ENCODE measurements at regions not wholly inside any gene's neighbourhood (a gene's known extent, or its start where the extent isn't known, plus 50 kb on each side); places are given as distances from the start of the nearest gene placed in this dataset.
A peak's percentile ranks its signal among the peaks of the same experiment; 100 is the strongest.

DNA sequence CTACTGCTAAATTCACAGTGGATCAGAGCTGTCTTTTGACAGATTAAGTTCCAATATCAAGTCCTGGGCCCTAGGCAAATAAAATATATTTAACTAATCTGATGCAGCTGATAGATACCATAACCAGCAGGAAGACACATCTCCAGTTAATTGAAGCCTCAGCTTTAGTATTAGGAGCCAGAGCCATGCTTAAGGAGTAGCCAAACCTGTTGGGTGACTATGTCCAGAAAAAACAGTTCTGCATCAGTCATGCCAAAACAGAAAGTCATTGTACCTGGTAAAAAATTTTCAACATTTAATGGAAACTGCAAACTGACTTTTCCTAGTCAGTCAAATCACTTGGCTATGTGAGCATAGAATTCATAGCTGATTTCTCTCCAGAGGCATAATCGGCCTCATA lies 200.5 kb upstream of the RUNX1 start:
- DNase-seq (ENCODE audit: low spot score) (no peak), ATAC-seq (no peak)

DNA sequence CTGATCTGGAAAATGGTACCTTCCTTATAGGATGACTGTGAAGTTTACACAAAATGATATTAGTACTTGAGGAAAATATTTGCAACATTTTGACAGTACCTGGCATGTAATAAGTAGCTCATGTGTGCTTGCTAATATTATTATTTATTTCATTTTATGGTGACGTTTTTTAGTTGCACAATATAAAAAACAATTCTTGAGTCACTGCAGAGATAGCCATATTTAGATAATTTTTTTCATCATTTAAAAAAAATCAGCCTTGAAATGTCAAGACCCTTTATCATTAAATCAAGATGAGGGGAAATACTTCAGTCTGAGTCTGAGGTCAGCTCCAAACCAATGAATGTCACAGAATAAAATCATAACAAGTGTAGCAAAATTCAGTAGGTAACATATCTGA lies 196.8 kb upstream of the RUNX1 start:
- ATAC-seq, result no peak
- DNase-seq (ENCODE audit: low spot score), result no peak

- ATAC-seq, result peak; percentile 59
Observed at GRCh38 chr21:35244514-35244913, 195.4 kb upstream of the RUNX1 start.

DNA sequence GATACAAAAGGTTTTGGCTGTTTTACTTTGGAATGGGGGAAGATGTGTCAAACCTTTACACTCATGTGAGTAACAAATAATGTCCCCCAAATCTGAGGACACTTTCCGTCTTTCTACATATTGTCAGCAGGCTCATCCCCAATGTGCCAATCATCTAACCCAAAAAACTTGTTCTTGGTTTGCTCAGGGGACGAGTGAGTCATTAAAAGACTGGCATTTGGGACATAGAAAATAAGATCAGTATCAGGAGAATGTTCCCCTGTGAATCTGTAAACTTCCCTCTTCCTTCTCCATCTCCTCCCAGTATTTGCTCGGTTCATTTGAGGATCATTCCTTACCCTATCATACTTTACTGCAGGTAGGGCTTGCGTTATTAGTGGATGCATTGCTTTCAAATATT lies 194.1 kb upstream of the RUNX1 start:
- DNase-seq (ENCODE audit: low spot score), result no peak
- no peak for ATAC-seq

More at GRCh38 chr21:35244514-35244913, 195.4 kb upstream of the RUNX1 start:
- no peak for DNase-seq (ENCODE audit: low spot score)

GRCh38 chr21:35239811-35240219 lies 190.7 kb upstream of the RUNX1 start:
- DNase-seq (ENCODE audit: low spot score) (no peak), ATAC-seq (no peak)

DNA sequence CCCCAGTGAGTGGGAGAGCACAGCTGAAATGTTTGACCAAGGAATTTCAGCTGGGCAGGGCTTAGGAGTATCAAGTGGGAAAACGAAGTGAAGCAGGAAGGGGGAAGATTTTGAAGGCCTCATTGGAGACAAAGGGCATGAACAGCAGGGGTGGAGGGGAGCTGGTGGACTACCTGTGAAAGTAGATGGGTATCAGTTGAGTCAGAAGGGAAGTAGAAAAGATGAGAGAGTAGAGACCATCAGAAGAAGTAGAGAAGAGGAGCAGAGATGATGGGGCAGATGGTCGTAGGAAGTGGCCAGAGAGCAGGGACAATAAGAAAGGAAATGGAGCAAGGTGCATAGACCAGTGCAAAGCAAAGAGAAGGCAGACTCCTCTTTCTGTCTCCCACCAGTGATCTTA lies 189.0 kb upstream of the RUNX1 start:
- ATAC-seq (no peak), DNase-seq (ENCODE audit: low spot score) (no peak)

DNA sequence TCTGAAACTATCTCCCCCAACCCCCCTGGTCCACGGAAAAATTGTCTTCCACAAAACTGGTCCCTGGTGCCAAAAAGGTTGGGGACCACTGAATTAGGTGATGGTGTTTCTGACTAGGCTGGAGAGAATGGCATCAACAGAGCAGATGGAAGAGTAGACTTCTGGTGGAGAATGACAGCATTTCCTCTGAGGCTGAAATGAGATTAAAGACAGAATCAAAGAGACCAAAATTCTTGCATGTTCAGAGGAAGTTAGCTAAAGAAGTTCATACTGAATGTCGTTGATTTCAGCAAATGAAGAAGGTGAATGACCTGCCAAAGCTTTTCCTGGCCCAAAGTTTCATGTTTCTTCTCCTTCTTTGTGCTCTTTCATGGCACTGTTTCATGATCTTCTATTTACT lies 188.2 kb upstream of the RUNX1 start:
- ATAC-seq, result no peak
- no peak for DNase-seq (ENCODE audit: low spot score)

DNA sequence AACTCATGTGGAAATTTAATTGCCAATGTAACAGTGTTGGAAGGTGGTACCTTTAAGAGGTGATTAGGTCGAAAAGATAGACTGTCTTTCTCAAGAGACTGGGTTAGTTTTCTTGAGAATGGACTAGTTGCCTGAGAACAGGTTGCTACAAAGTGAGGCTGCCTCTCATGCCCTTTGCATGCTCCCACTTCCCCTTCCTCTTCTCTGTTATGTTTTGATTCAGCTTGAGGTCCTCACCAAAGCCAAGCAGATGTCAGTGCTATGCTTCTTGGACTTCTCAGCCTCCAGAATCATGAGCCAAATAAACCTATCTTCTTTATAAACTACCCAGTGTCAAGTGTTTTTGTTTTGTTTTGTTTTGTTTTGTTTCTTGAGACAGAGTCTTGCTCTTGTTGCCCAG lies 187.0 kb upstream of the RUNX1 start:
- ATAC-seq (no peak), DNase-seq (ENCODE audit: low spot score) (no peak)

DNA sequence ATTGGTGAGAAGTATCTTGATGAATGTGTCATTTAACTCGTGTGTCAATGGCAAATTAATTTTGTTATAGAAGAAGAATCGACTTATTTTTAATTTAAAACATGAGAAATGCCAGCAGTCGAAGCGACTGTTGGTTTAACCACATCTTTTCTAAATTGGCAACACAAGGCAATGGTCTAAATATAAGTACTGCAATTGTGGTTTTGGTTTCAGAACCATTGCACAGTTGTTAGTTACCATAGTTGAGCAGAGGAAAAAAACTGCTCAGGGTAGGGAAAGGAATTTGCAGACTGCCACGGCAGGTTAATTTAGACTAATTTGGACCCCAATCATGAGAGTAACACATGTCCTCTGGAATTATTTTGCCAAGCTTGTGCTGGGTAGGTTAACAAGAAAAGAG lies 185.6 kb upstream of the RUNX1 start:
- no peak for ATAC-seq
- DNase-seq (ENCODE audit: low spot score), result no peak

DNA sequence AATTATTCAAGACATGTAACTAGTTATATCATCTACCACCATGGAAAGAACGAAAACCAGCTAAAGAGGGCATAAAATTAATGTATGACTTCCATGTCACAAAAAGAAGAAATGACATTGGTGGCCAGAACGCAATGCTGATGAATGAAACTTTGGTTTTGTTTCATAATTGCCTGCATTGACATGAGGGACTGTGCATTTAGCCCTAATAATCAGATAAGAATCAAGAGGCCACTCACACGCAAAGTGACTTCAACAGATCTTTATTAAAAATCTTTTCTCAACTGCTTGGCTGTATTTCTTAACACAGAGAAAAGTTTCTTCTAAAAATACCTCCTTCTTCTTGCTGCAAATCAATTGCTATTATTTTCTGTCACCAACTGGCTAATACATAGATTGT lies 184.7 kb upstream of the RUNX1 start:
- ATAC-seq (no peak), DNase-seq (ENCODE audit: low spot score) (no peak)

DNA sequence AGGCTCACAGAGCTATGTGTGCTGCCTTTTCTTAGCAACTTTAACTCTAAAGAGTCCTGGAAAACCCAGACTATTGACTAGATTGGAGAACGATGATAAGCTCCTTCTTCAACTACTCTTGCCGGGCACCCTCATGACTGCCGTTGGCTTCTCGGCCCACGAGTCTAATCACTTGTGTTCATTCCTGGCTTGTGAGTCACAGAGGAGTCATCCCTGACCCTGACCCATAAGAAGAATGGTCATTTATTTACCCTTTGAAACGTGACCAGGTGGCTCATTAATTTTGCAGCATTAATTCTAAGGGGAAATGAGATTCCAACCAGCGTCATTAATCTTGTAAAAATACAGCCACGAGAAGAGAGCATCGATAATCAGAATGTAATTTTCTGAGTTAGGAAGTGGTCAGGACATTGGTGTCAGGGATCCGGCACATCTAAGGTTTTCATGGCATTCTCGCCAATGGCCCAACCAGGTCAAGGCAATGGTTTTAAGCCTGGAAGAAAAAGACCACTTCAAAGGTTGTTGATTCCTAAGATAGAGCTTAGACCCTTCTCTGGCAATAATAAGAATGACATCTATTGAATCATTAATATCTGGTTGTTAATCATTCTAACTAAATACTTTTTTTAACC lies 183.6 kb upstream of the RUNX1 start:
- no peak for ATAC-seq
- DNase-seq (ENCODE audit: low spot score), result no peak

DNA sequence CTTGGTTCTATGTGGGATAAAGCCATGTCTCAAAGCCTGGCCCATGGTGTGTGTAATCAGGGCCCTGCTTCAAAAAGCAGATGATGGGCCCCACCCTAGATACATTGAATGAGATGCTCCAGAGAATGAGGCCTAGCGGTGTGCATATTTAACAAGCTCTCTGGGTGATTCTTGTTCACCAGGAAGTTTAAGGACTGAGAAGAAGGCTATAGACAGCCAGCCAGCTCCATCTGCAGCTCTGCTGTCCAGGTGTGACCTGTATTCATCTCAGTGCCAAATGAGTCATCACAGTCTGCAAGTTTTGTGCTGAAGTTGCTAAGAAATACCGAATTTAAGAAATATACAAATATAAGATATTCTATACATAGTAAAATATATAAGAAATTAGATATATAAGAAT lies 182.0 kb upstream of the RUNX1 start:
- ATAC-seq (no peak), DNase-seq (ENCODE audit: low spot score) (no peak)

DNA sequence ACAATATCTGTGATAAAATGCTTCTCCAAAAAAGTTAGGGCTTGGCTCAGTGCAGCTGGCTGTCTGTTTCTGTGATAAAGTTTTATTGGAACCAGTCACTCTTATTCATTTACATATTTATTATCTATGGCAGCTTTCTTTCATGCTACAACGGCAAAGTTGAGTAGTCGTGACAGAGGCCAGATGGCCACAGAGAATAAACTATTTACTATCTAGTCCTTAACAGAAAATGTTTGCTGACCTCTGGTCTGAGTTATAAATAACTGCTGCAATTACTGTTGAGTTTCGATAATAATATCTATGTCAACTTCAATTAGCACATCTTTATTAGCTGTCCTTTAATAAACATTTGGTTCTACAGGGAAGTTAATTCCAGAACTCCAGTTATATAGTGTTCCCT lies 180.2 kb upstream of the RUNX1 start:
- ATAC-seq (no peak), DNase-seq (ENCODE audit: low spot score) (no peak)

GRCh38 chr21:35227786-35228185 lies 178.7 kb upstream of the RUNX1 start:
- no peak for DNase-seq (ENCODE audit: low spot score)
- ATAC-seq, result no peak

DNA sequence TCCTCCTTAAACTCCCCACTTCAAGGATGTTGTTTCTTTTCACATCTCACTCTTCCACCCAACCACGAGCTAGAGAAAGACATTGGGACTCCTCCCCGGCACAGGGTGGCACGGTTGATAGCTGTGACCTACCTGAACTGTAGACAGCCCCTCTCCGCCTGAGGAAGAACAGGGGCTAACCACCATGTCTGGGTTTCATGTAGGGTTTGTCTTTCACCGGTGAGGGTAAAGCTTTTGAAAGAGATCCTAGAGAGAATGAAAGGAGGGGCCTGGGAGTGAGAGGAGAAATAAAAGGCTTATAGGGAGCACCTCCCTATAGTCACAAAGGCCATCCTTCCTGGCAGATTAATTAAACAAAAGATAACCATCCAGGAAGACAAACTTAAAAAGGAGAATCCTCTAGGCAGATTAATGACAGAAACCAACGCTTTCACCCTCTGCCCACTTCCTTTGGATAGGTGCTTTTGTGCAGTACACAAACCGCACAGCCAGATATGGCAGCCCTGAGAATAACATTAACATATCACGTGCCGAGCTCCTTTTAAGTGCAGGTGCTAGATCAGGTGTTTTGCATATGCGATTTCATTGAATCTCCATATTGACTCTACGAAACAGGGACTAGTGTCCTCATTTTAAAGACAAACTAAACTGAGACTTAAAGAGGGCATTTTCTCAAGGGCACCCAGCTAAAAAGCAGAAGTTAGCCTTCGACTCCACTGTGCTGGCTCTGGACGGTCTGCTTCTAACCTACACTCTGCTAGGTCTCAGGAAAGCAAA lies 178.1 kb upstream of the RUNX1 start:
- ATAC-seq, result no peak
- DNase-seq (ENCODE audit: low spot score), result no peak

GRCh38 chr21:35226328-35226727 lies 177.2 kb upstream of the RUNX1 start:
- peak; percentile 98 for ATAC-seq
- peak; percentile 87 for DNase-seq (ENCODE audit: low spot score)

DNA sequence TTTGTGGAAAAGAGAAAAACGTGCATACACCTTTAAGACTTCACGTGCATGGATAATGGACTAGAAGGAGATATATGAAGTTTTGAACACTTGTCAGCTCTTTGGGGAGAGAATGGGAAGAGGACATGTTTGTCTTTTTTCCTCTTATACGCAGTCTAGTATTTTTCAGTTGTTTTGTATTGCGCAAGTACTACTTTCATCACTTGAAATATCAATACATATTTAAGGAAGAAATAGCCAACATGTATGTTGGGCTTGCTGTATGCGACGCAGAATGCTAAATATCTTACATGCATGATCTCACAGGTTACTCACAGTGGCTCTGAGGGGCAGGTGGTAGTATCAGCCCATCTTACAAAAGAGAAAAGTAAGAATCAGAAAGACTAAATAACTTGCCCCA lies 176.5 kb upstream of the RUNX1 start:
- ATAC-seq (no peak), DNase-seq (ENCODE audit: low spot score) (no peak)

- DNase-seq (ENCODE audit: low spot score), result no peak
- no peak for ATAC-seq
Observed at GRCh38 chr21:35223480-35224156, 174.5 kb upstream of the RUNX1 start.

DNA sequence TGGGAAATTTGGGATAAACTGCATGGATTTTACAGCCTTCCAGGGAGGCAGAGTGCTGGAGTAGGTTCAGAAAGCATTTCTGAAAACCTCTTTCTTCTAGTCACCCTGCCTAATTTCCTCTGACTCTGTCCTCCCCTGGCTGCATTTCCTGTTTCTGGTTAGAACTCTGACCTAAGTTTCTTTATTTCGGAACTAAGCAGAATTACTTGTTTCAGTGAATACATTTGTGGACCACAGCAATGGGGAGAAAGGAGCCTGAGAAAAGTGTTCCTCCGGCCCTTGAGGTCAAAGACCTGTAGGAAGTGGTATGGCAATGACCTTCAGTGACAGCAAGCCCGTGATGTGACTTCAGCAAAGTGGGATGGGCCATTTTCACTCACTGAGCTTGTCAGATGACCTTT lies 173.4 kb upstream of the RUNX1 start:
- ATAC-seq (no peak), DNase-seq (ENCODE audit: low spot score) (no peak)

DNA sequence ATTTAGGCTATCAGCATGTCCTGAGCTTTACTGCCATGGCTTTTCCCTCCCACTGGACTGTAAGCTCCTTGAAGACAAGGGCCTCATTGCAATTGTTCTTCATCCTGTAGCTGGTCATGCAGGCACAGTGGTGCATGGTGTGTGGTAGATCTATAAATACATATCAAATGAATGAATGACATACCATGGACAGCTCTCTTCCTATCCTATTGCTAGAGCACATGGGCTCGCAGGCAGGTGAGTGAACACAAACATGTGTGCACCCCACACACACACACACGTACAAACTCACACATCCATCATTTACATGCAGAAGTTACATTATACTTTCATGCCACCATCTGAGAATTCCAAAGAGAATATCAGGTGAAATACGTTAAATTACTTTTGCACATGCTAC lies 172.9 kb upstream of the RUNX1 start:
- ATAC-seq (no peak), DNase-seq (ENCODE audit: low spot score) (no peak)

DNA sequence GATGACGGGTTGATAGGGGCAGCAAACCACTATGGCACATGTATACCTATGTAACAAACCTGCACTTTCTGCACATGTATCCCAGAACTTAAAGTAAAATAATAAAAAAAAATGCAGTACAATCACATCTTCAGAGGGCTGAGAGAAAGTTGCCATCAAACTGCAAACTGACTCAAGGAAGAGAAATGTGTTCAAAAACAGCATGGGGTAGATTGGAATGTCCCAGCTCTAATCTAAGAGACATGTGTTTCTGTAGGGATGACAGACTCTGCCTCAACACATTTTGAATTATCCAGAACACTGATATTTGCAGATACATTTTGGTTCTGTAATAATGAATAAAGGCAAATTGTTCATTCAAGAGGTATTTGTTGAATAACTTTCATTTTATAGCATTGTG lies 171.2 kb upstream of the RUNX1 start:
- no peak for DNase-seq (ENCODE audit: low spot score)
- ATAC-seq, result no peak

GRCh38 chr21:35219719-35220118 lies 170.6 kb upstream of the RUNX1 start:
- ATAC-seq, result no peak
- no peak for DNase-seq (ENCODE audit: low spot score)
